ENCODE measurements at regions not wholly inside any gene's neighbourhood (a gene's known extent, or its start where the extent isn't known, plus 50 kb on each side); places are given as distances from the start of the nearest gene placed in this dataset.

- no peak for DNase-seq (ENCODE audit: low read depth)
- no peak overlapping the region for H3K4me3 ChIP-seq (ENCODE audit: low read depth, low read length)
- TF ChIP-seq POLR2A (IDR thresholded peaks at IDR 0.05; ENCODE audit: extremely low read depth, insufficient read length): no peak
- TF ChIP-seq MAX (IDR thresholded peaks at IDR 0.05; ENCODE audit: low read depth, low read length): no peak
- TF ChIP-seq CTCF (IDR thresholded peaks at IDR 0.05; ENCODE audit: low read depth, low read length): no peak
- no peak for TF ChIP-seq MYC (IDR thresholded peaks at IDR 0.05; ENCODE audit: low read depth, low read length)
Measured at GRCh38 chr17:45733781-45734180, 50.3 kb upstream of the CRHR1 start.
